Endothelial cell of umbilical vein (primary cell): ENCODE measurements at regions not wholly inside any gene's neighbourhood (a gene's known extent, or its start where the extent isn't known, plus 50 kb on each side); places are given as distances from the start of the nearest gene placed in this dataset.

Source experiments
- BruUV-seq: library from RNA; stranded (reverse); fragments of 400-500 nt; replicated peaks from 2 replicates; lab custom pipeline; 2021; lab: Mats Ljungman, UMichigan
- CTCF ChIA-PET: fragments of 300-600, 350-600 bp; sonication (Branson Sonifier 250); formaldehyde crosslinking; loops from one replicate; lab custom pipeline; 2021; ENCODE audit warnings: antibody characterized with exemption, inconsistent platforms; lab: Charles Lee
- POLR2A ChIA-PET: fragments of 300-600, 350-600 bp; sonication (Branson Sonifier 250); formaldehyde crosslinking; loops from one replicate; lab custom pipeline; 2021; ENCODE audit warnings: antibody characterized with exemption, inconsistent platforms; lab: Charles Lee
- DNase-seq: peaks from one replicate; pipeline ENCODE4 v3.0.0-alpha.2; 2011; ENCODE audit warnings: low read depth, low spot score
- FAIRE-seq: peaks from 2 replicates; lab custom pipeline; 2011; peaks lifted over from hg19 to GRCh38; lab: Jason Lieb, UNC
- H2AFZ ChIP-seq: 2 replicates; pipeline ENCODE4 v1.6.0; 2012; ENCODE audit warnings: low read depth, low read length, control low read depth, inconsistent platforms
- H3K27ac ChIP-seq: 2 replicates; pipeline ENCODE4 v1.5.1; 2011; ENCODE audit warnings: low read depth, mild to moderate bottlenecking, control low read depth, low read length, moderate library complexity; ENCODE audit not compliant: insufficient read depth
- H3K27me3 ChIP-seq, 2 experiments: 2 replicates each; pipeline versions ENCODE4 v1.6.0 to v1.6.1; 2011; ENCODE audit warnings: low read length in 2 of 2, mixed read lengths in 1 of 2; ENCODE audit not compliant: control insufficient read depth in 2 of 2, insufficient read depth in 2 of 2
- H3K36me3 ChIP-seq, 2 experiments: 2 replicates in 1 of 2; 3 replicates in 1 of 2; pipeline ENCODE4 v1.5.1; 2011; ENCODE audit warnings: low read length in 2 of 2, mild to moderate bottlenecking in 1 of 2, moderate library complexity in 1 of 2; ENCODE audit not compliant: control insufficient read depth in 2 of 2, insufficient read depth in 2 of 2; ENCODE audit errors: extremely low read depth in 1 of 2
- H3K4me1 ChIP-seq: 3 replicates; pipeline ENCODE4 v1.5.1; 2011; ENCODE audit warnings: mild to moderate bottlenecking, low read length; ENCODE audit not compliant: control insufficient read depth, insufficient read depth; ENCODE audit errors: extremely low read depth
- H3K4me2 ChIP-seq: 2 replicates; pipeline ENCODE4 v1.6.1; 2011; ENCODE audit warnings: low read length, control low read depth, mixed read lengths; ENCODE audit not compliant: insufficient read depth
- H3K4me3 ChIP-seq, 3 experiments: fragments of 200-600 bp in 1 of 3; sonication (generic), shearing (Covaris generic) in 1 of 3; replicated peaks in 1 of 3; 2 replicates each; pipeline ENCODE4 v1.5.1; 2011 to 2016; ENCODE audit warnings: control low read depth in 3 of 3, low read length in 3 of 3, mild to moderate bottlenecking in 2 of 3, inconsistent platforms in 1 of 3, low read depth in 1 of 3, moderate library complexity in 1 of 3; ENCODE audit not compliant: insufficient read depth in 1 of 3
- H3K79me2 ChIP-seq: 2 replicates; pipeline ENCODE4 v1.6.0; 2012; ENCODE audit warnings: low read length, inconsistent platforms; ENCODE audit not compliant: control insufficient read depth, insufficient read depth
- H3K9ac ChIP-seq: replicated peaks from 2 replicates; pipeline ENCODE3; 2011; ENCODE audit warnings: low read length, control low read depth; ENCODE audit not compliant: insufficient read depth; ENCODE audit errors: extremely low read depth
- H3K9me1 ChIP-seq: replicated peaks from 3 replicates; pipeline ENCODE4 v1.6.0; 2011; ENCODE audit warnings: mild to moderate bottlenecking, low read length; ENCODE audit not compliant: control insufficient read depth, insufficient read depth; ENCODE audit errors: extremely low read depth
- H3K9me3 ChIP-seq: replicated peaks from 2 replicates; pipeline ENCODE4 v1.5.1; 2012; ENCODE audit warnings: low read length, inconsistent platforms; ENCODE audit not compliant: control insufficient read depth, insufficient read depth
- H4K20me1 ChIP-seq: replicated peaks from 2 replicates; pipeline ENCODE3; 2011; ENCODE audit warnings: mild to moderate bottlenecking, low read length; ENCODE audit not compliant: control insufficient read depth, insufficient read depth; ENCODE audit errors: extremely low read depth
- EZH2 ChIP-seq: IDR thresholded peaks from 2 replicates; pipeline ENCODE4 v1.6.1; 2012; ENCODE audit warnings: borderline replicate concordance, low read depth, mild to moderate bottlenecking, moderate library complexity, low read length, inconsistent platforms; ENCODE audit not compliant: severe bottlenecking
- FOS ChIP-seq: IDR thresholded peaks from 2 replicates; pipeline ENCODE4 v1.6.1; 2011; ENCODE audit warnings: mild to moderate bottlenecking, low read length, moderate library complexity, borderline replicate concordance; ENCODE audit not compliant: insufficient read depth
- GATA2 ChIP-seq: IDR thresholded peaks from 2 replicates; pipeline ENCODE4 v1.7.0; 2011; ENCODE audit warnings: low read depth, mild to moderate bottlenecking, moderate library complexity, mixed read lengths, low read length; ENCODE audit not compliant: insufficient read length, insufficient read depth
- JUN ChIP-seq: IDR thresholded peaks from 2 replicates; pipeline ENCODE4 v1.6.1; 2011; ENCODE audit warnings: borderline replicate concordance, low read depth; ENCODE audit not compliant: insufficient read length, insufficient read depth
- MYC ChIP-seq: IDR thresholded peaks from one replicate; pipeline ENCODE4 v1.6.1; 2011; ENCODE audit warnings: mild to moderate bottlenecking, low read depth, low read length
- POLR2A ChIP-seq: IDR thresholded peaks from 2 replicates; pipeline ENCODE4 v1.6.1; 2012; ENCODE audit warnings: low read depth, mild to moderate bottlenecking, control low read depth, low read length
- POLR2AphosphoS5 ChIP-seq: IDR thresholded peaks from 2 replicates; pipeline ENCODE4 v1.6.1; 2012; ENCODE audit warnings: low read depth, mild to moderate bottlenecking, control low read depth, low read length, moderate library complexity; ENCODE audit not compliant: insufficient read depth
- dilution Hi-C: fragments of 300-500 bp; cut with MboI; formaldehyde crosslinking; loops from one replicate; pipeline ENCODE4 v1.15.0; 2019; ENCODE audit warnings: low sequenced_read_pairs; ENCODE audit not compliant: extremely low pct_ligation_motif_present
- intact Hi-C: fragments of 100-400 bp; cut with micrococcal nuclease; formaldehyde crosslinking; loops from one replicate; pipeline ENCODE4 v1.10.0; 2022
- TF ChIP-seq, protein P1 (sequence below), 2 donors: IDR thresholded peaks; 1 replicate in 1 of 2; 2 replicates in 1 of 2; pipeline ENCODE4 v1.5.1; 2011; ENCODE audit warnings: low read length in 2 of 2, mild to moderate bottlenecking in 2 of 2, moderate library complexity in 2 of 2, control low read depth in 1 of 2, inconsistent platforms in 1 of 2, low read depth in 1 of 2; ENCODE audit not compliant: insufficient read depth in 1 of 2; ENCODE audit errors: extremely low read depth in 1 of 2
- TF ChIP-seq, protein P2 (sequence below): IDR thresholded peaks from 2 replicates; pipeline ENCODE4 v1.6.1; 2011; ENCODE audit not compliant: insufficient read depth, insufficient read length

DNA sequence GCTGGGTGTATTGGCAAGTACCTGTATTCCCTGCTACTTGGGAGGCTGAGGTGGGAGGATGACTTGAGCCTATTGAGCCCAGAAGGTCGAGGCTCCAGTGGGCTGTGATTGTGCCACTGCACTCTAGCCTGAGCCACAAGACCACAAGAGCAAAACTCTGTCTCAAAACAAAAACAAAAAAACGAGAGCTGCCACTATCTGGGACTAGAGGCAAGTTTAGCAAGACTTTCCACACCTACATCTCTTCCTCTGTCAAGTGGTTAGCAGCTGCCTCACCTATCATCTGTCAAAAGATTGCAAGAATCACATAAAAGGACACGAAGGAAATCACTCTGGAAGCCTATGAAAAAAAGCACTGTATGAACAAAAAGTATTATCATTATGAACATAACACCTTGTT is 55.2 kb upstream of the RIOK3 start:
- no peak for FAIRE-seq
- Histone ChIP-seq H2AFZ (no peak overlapping the region), H3K79me2 (no peaks in the 10 kb centered on the region), H3K9me1 (no peaks in the 10 kb centered on the region), H3K9ac (no peak overlapping the region), H3K4me2 (no peak overlapping the region), H4K20me1 (no peaks in the 10 kb centered on the region), H3K4me1 (peaks cover 20% of the 10 kb centered on the region), H3K36me3 (no peaks in the 10 kb centered on the region), H3K4me3 (no peak overlapping the region), H3K9me3 (no peaks in the 10 kb centered on the region), H3K27ac (no peak overlapping the region), H3K27me3 (no peaks in the 10 kb centered on the region)
- CTCF ChIA-PET: interaction anchor here (1.2 to 2.0 kb wide), 4 partner anchors 10 to 19 kb away, joined by 4 to 9 read pairs (median 4); no protein-coding TSS in a partner anchor
- intact Hi-C loops (no loop called here), dilution Hi-C loops (no loop called here)
- DNase-seq: no peak
- TF ChIP-seq EZH2 (no peak), GATA2 (no peak), FOS (no peak), MYC (no peak), POLR2A (no peak), POLR2AphosphoS5 (no peak), JUN (no peak)
- TF ChIP-seq, protein P1, sequence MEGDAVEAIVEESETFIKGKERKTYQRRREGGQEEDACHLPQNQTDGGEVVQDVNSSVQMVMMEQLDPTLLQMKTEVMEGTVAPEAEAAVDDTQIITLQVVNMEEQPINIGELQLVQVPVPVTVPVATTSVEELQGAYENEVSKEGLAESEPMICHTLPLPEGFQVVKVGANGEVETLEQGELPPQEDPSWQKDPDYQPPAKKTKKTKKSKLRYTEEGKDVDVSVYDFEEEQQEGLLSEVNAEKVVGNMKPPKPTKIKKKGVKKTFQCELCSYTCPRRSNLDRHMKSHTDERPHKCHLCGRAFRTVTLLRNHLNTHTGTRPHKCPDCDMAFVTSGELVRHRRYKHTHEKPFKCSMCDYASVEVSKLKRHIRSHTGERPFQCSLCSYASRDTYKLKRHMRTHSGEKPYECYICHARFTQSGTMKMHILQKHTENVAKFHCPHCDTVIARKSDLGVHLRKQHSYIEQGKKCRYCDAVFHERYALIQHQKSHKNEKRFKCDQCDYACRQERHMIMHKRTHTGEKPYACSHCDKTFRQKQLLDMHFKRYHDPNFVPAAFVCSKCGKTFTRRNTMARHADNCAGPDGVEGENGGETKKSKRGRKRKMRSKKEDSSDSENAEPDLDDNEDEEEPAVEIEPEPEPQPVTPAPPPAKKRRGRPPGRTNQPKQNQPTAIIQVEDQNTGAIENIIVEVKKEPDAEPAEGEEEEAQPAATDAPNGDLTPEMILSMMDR (IDR thresholded peaks at IDR 0.05; ENCODE audit: extremely low read depth in 1 of 2, insufficient read depth in 1 of 2, low read depth in 1 of 2, low read length in 2 of 2): no peak
- TF ChIP-seq, protein P2, sequence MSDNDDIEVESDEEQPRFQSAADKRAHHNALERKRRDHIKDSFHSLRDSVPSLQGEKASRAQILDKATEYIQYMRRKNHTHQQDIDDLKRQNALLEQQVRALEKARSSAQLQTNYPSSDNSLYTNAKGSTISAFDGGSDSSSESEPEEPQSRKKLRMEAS: no peak
- BruUV-seq: no TSS peak
- POLR2A ChIA-PET: no interaction called here
